ENCODE measurements at regions not wholly inside any gene's neighbourhood (a gene's known extent, or its start where the extent isn't known, plus 50 kb on each side); places are given as distances from the start of the nearest gene placed in this dataset.

- DNase-seq, result no peak
Observed at GRCh38 chr21:35411434-35411833, 362.3 kb upstream of the RUNX1 start.

GRCh38 chr21:35410656-35411055 is 361.6 kb upstream of the RUNX1 start:
- no peak for DNase-seq

GRCh38 chr21:35410123-35410522 is 361.0 kb upstream of the RUNX1 start:
- DNase-seq, result no peak

GRCh38 chr21:35408401-35408800 is 359.3 kb upstream of the RUNX1 start:
- no peak for DNase-seq

- no peak for DNase-seq
Observed at GRCh38 chr21:35406635-35407034, 357.5 kb upstream of the RUNX1 start.

GRCh38 chr21:35405981-35406380 is 356.9 kb upstream of the RUNX1 start:
- no peak for DNase-seq

- no peak for DNase-seq
Observed at GRCh38 chr21:35404247-35404646, 355.1 kb upstream of the RUNX1 start.

- DNase-seq, result no peak
Observed at GRCh38 chr21:35402061-35402460, 353.0 kb upstream of the RUNX1 start.

- no peak for DNase-seq
Observed at GRCh38 chr21:35401476-35401875, 352.4 kb upstream of the RUNX1 start.

- DNase-seq, result peak; percentile 51
Observed at GRCh38 chr21:35400233-35400939, 351.3 kb upstream of the RUNX1 start.

GRCh38 chr21:35399706-35400105 is 350.6 kb upstream of the RUNX1 start:
- no peak for DNase-seq

GRCh38 chr21:35399002-35399530 is 350.0 kb upstream of the RUNX1 start:
- DNase-seq, result no peak

GRCh38 chr21:35398346-35398982 is 349.4 kb upstream of the RUNX1 start:
- no peak for DNase-seq

- no peak for DNase-seq
Observed at GRCh38 chr21:35397781-35398180, 348.7 kb upstream of the RUNX1 start.

GRCh38 chr21:35396655-35397054 is 347.6 kb upstream of the RUNX1 start:
- no peak for DNase-seq

GRCh38 chr21:35395728-35396127 is 346.6 kb upstream of the RUNX1 start:
- peak; percentile 57 for DNase-seq

- DNase-seq, result no peak
Observed at GRCh38 chr21:35394634-35395369, 345.7 kb upstream of the RUNX1 start.

- DNase-seq, result no peak
Observed at GRCh38 chr21:35394049-35394448, 344.9 kb upstream of the RUNX1 start.

- peak; percentile 50 for DNase-seq
Observed at GRCh38 chr21:35390013-35390776, 341.1 kb upstream of the RUNX1 start.

GRCh38 chr21:35386491-35387079 is 337.5 kb upstream of the RUNX1 start:
- no peak for DNase-seq

GRCh38 chr21:35384375-35384774 is 335.3 kb upstream of the RUNX1 start:
- peak; percentile 61 for DNase-seq

GRCh38 chr21:35382696-35383095 is 333.6 kb upstream of the RUNX1 start:
- DNase-seq, result no peak

All from NCI-H226 (cell line).